HG03439 (cell line): ENCODE measurements at regions not wholly inside any gene's neighbourhood (a gene's known extent, or its start where the extent isn't known, plus 50 kb on each side); places are given as distances from the start of the nearest gene placed in this dataset.

ENCODE experiments used
- ATAC-seq: cut with Tn5 transposase; IDR thresholded peaks from one replicate; pipeline ENCODE4 v1.9.1; 2021; ENCODE audit warnings: mild to moderate bottlenecking, moderate library complexity; ENCODE audit not compliant: unreplicated experiment

GRCh38 chr10:105698592-105698991 is 1057.5 kb downstream of the SORCS3 start:
- ATAC-seq = no peak

DNA sequence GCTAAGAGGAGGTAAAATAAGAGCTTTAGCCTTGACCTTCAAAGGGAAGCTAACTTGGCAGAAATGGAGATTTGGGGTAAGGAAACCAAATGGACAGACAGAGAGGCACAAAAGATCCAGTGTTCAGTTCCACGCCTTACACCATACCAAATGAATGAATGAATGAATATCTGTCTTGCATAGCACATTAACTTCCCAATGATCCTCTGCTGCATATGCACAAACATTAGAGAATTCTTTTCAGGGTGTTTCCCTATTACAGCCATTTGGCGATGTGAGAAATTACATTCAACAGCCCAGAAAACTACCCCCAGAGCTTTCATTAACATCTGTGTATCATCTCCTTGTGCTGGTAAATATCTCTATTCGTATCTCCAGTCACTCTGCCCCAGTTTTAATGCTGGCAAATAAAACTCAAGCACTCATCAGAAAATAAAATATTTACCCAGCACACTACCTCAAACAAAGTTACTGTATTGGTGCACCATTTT is 1056.2 kb downstream of the SORCS3 start:
- ATAC-seq = no peak

DNA sequence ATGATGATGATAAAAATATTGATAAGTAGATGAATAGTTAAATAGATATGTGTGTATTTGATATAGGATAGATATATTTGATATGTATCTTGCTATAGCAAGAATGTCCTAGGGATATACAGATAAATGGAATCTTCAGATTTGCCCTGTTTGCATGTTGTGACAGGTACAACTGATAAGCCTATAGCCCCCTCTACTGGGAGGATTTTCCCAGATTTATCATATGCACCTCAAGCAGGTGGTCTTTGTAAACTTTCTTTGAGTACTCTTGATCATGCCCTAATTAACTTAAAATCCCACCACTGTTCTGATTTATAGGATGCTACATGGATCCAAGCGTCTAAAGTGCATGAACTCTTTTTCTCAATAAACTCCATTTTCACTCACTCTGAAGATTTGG is 1050.7 kb downstream of the SORCS3 start:
- ATAC-seq = no peak

- ATAC-seq = no peak
These were observed 1041.8 kb downstream of the SORCS3 start for GRCh38 chr10:105682911-105683310.

DNA sequence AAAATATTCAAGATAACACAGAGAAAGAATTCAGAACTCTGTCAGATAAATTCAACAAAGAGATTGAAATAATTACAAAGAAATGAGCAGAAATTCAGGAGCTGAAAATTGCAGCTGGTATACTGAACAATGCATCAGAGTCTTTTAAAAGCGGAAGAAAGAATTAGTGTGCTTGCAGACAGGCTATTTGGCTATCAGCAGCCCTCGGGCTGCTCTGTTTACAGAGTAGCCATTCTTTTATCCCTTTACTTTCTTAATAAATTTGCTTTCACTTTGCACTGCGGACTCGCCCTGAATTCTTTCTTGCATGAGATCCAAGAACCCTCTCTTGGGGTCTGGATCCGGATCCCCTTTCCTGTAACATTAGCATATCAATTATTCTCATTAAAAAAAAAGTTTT is 1040.0 kb downstream of the SORCS3 start:
- no peak for ATAC-seq

GRCh38 chr10:105679781-105680180 is 1038.7 kb downstream of the SORCS3 start:
- no peak for ATAC-seq

DNA sequence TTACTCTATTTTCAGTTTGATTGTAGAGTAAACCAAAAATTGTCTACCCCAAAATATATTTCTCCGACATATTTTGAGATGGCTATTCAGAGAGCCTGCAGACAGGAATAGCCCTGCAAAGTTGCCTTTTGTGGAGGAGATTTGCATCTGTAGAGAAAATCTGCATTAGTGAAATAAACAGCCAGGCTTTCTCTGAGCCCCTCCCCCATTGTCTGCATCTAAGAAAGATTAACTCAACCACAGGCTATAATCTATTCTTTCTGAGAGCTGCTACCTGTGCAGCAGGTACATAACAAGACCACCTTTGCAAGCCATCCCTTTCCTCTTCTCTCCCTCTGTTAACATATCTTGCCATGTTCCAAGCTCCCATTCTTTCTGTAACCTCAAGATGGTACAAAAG is 1034.2 kb downstream of the SORCS3 start:
- ATAC-seq = no peak

GRCh38 chr10:105674448-105674847 is 1033.4 kb downstream of the SORCS3 start:
- ATAC-seq = no peak

DNA sequence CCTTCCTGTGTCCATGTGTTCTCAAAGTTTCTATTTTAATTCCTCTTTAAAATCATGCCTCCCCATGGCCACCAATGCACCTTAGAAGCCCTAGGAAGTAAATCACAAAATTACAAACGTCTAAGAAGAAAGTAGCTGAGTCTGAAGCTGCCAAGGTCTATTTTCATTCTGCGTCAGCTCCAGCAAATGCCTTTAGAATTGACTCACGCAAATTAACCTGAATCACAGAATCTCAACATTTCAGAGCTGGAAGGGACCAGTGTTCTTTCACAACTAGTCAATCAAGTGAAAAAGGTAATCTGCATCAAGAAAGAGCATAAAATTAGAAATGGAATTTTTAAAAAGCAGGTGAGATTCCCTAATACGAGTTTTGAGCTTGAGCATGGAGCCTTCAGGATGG is 1017.6 kb downstream of the SORCS3 start:
- ATAC-seq = no peak

DNA sequence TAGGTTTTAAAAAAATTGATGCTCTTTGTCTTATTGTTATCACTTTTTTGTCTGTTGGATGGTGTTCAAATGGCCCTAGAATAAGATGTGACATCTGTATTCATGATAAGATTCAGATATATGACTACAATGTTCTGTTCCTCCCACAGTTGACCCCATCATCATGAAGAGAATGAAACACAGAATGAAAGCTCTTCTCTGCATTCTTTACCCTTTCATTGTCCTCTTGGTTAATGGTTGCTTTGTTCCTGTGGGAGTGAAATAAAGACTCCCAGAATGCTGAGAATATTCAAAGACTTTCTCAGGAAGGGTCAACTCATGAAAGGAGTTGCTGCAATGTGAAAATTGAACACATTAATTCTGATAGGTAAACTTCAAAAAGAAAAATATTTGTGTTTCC is 1015.8 kb downstream of the SORCS3 start:
- ATAC-seq = no peak

DNA sequence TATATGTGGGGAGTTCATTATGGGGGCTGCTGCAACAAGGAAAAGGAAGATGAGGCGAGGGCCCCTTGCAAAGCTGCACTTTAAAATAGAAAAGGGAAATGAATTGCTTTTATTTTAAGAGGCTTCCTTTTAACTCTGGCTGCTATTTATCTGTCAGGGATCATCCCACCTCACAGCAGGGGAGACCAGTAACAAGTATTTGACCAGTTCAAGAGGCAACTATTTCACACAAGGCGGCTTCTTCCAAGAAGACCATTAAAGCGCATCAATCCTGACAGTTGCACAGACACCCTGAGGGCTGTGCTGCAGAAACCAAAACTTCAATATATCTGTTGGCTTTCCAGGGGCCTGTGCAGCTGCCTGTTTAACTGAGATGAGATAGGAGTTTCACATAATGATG is 1009.2 kb downstream of the SORCS3 start:
- ATAC-seq = no peak

DNA sequence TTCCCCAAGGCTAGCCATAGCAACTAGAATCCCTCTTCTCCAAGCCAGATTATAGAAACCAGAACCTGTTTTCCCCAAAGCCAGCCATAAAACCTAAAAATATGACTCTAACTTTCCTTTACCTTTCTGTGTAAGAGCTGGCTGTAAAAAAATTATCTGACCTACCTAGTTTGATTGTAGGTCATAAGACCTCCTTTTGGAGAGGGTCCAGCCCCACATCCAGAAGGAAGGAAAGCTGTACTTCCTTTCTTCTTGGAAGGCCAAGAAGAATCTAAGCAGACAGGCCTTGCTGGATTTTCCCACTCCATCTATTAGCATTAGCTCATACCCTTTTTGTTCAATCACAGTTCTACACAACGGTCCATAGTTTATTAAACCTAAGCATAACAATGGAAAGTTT is 1006.3 kb downstream of the SORCS3 start:
- ATAC-seq = no peak

DNA sequence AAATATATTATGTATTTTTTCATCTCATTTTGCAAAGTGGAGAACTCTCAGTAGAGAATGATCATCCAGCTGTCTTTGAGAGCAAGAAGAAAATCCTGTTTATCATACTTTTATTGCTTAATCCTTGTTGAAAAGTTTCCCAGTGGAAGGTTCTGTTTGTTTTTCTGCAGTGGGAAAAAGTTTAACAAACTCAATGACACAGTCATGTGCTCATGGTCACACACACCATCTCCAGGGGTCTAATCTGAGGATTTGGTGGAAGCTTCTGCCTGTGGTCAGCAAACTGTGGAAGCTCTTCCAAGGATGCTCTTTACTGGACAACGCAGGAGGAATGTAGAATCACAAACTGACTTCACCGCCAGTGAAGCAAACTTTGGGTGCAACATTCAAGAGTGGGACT is 1003.9 kb downstream of the SORCS3 start:
- ATAC-seq = no peak

- ATAC-seq = no peak
These were observed 1003.5 kb downstream of the SORCS3 start for GRCh38 chr10:105644559-105644958.

GRCh38 chr10:105644091-105644490 is 1003.0 kb downstream of the SORCS3 start:
- no peak for ATAC-seq

- no peak for ATAC-seq
These were observed 1002.6 kb downstream of the SORCS3 start for GRCh38 chr10:105643660-105644059.

- ATAC-seq = no peak
These were observed 993.2 kb downstream of the SORCS3 start for GRCh38 chr10:105634281-105634680.

DNA sequence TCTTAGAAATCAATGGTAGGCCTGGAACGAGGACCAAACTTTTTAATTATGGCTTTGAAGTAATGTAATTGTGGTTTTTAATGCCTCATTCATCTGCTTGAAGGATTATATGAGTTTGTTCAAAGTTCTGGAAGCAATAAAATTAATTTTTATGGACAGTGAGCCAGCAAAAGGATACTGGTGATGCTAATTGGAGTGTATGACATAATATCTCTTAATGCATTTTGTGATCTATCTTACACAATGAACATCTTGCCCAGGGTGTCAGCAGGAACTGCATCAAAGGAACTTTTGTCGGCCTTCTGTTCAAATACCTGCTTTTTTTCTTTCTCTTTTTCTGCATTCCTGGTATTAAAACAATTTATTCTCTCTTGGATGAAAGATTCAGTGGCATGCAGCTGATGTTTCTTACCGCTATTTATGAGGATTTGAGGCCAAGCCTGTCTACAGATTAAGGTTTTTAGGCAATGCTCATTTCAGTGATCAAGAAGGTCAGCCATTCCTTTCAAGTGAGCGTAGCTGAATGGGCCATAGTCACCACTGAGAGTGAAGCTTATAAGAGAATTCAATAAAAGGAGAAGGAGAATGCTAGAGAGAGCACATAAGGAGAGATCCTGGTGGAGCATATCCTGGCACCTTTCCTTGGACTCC is 974.8 kb downstream of the SORCS3 start:
- no peak for ATAC-seq

DNA sequence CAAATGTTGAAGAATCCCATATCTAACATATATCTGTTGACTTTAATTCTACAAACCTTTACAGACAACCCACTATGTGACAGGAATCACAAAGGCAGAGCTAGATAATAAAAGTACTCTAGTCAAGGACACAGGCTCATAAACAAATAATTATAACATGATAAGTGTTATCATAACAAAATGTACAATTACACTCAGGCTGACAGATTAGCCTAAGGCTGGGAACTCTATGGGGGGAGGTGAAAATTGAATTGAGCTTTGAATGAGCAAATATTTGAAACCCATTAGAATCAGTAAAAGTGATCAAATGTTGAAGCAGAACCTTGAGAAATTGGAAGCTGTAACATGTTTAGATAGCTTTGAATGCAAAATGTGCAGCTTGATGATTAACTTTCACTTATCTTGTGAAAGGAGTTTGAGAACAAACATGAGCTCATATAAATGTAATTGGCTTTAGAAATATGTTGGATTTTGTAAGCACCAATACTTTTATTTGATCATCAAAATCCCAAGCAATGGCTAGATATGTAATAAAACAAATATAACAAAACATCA is 970.2 kb downstream of the SORCS3 start:
- no peak for ATAC-seq

- ATAC-seq = no peak
These were observed 968.4 kb downstream of the SORCS3 start for GRCh38 chr10:105609451-105609850.

- ATAC-seq = no peak
These were observed 964.8 kb downstream of the SORCS3 start for GRCh38 chr10:105605918-105606317.

DNA sequence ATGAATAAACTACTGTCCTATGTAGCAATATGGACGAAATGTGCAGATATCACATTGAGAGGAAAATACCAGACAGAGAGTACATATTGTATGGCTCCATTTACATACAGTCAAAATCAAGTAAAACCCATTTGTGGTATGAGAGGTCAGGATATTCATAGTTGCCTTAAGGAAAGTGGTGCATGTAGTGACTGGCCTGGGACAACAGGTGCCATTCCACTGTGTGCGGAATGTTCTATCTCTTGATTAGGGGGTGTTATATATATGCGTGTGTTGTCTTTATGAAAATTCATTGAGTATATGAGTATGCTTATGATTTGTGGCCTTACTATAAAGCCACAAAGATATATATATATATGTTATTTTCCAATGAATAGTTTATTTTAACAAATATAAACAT is 964.0 kb downstream of the SORCS3 start:
- no peak for ATAC-seq

- no peak for ATAC-seq
These were observed 957.1 kb downstream of the SORCS3 start for GRCh38 chr10:105598207-105598606.
